ENCODE measurements at regions not wholly inside any gene's neighbourhood (a gene's known extent, or its start where the extent isn't known, plus 50 kb on each side); places are given as distances from the start of the nearest gene placed in this dataset.
"Not testable (repeated sequence)": the region's sequence is repeated elsewhere in the genome, so short reads cannot be mapped to it uniquely, and the experiment has no call there.

DNA sequence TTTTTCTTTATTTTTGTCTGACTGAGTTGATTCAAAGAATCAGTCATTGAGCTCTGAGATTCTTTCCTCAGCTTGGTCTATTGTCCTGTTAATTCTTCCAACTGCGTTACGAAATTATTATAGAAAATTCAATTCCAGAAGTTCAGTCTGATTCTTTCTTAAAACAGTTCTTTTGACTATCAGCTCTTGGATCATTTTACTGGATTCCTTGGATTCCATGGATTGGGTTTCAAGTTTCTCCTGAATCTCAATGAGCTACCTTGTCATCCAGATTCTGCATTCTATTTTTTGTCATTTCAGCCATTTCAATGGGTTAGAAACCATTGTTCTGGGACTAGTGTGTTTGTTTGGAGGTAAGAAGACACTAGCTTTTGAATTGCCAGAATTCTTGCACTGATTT, 169.3 kb downstream of the PCDH20 start:
- TF ChIP-seq POLR2A (IDR thresholded peaks at IDR 0.05): no peak
- TF ChIP-seq, protein P1, sequence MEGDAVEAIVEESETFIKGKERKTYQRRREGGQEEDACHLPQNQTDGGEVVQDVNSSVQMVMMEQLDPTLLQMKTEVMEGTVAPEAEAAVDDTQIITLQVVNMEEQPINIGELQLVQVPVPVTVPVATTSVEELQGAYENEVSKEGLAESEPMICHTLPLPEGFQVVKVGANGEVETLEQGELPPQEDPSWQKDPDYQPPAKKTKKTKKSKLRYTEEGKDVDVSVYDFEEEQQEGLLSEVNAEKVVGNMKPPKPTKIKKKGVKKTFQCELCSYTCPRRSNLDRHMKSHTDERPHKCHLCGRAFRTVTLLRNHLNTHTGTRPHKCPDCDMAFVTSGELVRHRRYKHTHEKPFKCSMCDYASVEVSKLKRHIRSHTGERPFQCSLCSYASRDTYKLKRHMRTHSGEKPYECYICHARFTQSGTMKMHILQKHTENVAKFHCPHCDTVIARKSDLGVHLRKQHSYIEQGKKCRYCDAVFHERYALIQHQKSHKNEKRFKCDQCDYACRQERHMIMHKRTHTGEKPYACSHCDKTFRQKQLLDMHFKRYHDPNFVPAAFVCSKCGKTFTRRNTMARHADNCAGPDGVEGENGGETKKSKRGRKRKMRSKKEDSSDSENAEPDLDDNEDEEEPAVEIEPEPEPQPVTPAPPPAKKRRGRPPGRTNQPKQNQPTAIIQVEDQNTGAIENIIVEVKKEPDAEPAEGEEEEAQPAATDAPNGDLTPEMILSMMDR (IDR thresholded peaks at IDR 0.05): no peak
- no peak for ATAC-seq

DNA sequence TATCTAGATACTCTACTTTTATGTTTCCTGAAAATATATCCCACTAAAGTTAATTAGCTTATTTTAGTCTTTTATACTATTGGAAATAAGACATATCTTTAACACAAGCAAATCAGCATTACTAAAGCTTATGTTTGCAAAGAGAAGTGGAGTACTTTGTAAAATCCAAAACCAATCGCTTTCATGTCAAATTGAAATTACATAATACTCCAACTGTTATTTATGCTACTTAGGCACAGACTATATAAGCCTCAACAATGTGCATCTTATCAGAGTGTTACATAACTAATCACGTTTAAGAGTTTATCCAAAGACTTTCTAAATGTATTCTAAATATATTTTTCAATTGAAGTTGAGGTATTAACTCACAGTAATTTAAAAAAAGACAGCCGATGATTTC, 200.0 kb downstream of the PCDH20 start:
- 52% methylated on average over 3 of the region's 3 CpGs for WGBS (ENCODE audit: insufficient coverage, low coverage, low lambda C conversion rate, missing lambda C conversion rate)
- intact Hi-C loops (cut with DNase I): no loop called here
- no peaks in the 10 kb centered on the region for H3K4me1 ChIP-seq

More for the DNA sequence above, 169.3 kb downstream of the PCDH20 start:
- no peaks in the 10 kb centered on the region for H3K27me3 ChIP-seq
- H3K4me1 ChIP-seq: no peaks in the 10 kb centered on the region
- H3K9me3 ChIP-seq: no peaks in the 10 kb centered on the region
- no peak overlapping the region for H3K4me3 ChIP-seq
- no peaks in the 10 kb centered on the region for H3K36me3 ChIP-seq
- 71% methylated on average over 2 of the region's 2 CpGs for WGBS (ENCODE audit: insufficient coverage, low coverage, low lambda C conversion rate, missing lambda C conversion rate)
- no peak for DNase-seq
- no peak overlapping the region for H3K27ac ChIP-seq
- intact Hi-C loops (cut with DNase I): no loop called here

DNA sequence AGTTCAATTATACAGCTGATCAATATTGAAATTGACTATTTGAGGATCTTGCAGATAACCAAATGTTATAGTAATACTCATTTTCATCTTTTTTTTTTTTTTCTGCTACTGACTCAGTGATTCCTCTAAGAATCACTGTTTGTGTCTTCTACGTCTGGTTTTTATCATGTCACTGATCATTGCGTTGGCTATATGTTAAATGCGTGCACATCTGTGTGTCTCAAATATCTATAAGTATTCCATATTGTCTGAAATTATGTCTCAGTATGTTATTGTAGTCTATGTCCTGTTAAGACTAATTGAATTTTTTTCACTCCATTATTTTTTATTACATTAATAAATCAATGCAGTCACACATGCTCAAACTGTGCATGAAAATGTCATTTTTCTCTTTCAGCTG, 200.5 kb downstream of the PCDH20 start:
- no peak for DNase-seq
- intact Hi-C loops (cut with DNase I): no loop called here
- no peaks in the 10 kb centered on the region for H3K27me3 ChIP-seq
- H3K36me3 ChIP-seq: no peaks in the 10 kb centered on the region
- H3K9me3 ChIP-seq: no peaks in the 10 kb centered on the region
- no peak overlapping the region for H3K4me3 ChIP-seq
- WGBS (ENCODE audit: insufficient coverage, low coverage, low lambda C conversion rate, missing lambda C conversion rate): 53% methylated on average over 3 of the region's 3 CpGs
- H3K4me1 ChIP-seq: no peaks in the 10 kb centered on the region
- TF ChIP-seq, protein P1 (IDR thresholded peaks at IDR 0.05): no peak
- TF ChIP-seq POLR2A (IDR thresholded peaks at IDR 0.05): no peak
- no peak for ATAC-seq
- no peak overlapping the region for H3K27ac ChIP-seq

More for the DNA sequence above, 200.0 kb downstream of the PCDH20 start:
- H3K27me3 ChIP-seq: no peaks in the 10 kb centered on the region
- H3K36me3 ChIP-seq: no peaks in the 10 kb centered on the region
- H3K9me3 ChIP-seq: no peaks in the 10 kb centered on the region
- ATAC-seq: no peak
- DNase-seq: no peak
- H3K27ac ChIP-seq: no peak overlapping the region
- no peak overlapping the region for H3K4me3 ChIP-seq
- TF ChIP-seq, protein P1 (IDR thresholded peaks at IDR 0.05): no peak

DNA sequence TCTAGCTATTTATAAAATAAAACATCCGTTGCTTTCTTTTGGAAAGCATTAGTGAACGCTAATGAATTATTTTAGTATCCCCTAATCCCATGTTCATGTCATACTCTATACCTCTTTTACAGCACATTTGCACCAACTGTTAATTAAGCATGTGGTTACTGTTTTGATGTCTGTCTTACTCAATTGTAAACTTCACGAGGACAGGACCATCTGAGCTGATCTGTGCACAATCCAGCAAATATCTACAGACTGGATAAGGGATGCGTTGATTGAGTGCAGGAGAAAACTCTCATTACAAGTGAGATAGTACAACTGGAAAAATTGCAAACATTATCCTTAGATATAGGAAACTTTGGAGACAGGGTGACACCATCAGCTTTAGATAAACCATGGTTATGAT, 201.1 kb downstream of the PCDH20 start:
- H3K27me3 ChIP-seq: no peaks in the 10 kb centered on the region
- WGBS (ENCODE audit: insufficient coverage, low coverage, low lambda C conversion rate, missing lambda C conversion rate): 53% methylated on average over 4 of the region's 4 CpGs
- no peak overlapping the region for H3K27ac ChIP-seq
- ATAC-seq: no peak
- H3K4me1 ChIP-seq: no peaks in the 10 kb centered on the region
- no peak overlapping the region for H3K4me3 ChIP-seq
- TF ChIP-seq, protein P1 (IDR thresholded peaks at IDR 0.05): no peak
- no peak for TF ChIP-seq POLR2A (IDR thresholded peaks at IDR 0.05)
- intact Hi-C loops (cut with DNase I): no loop called here
- H3K36me3 ChIP-seq: no peaks in the 10 kb centered on the region
- no peaks in the 10 kb centered on the region for H3K9me3 ChIP-seq
- no peak for DNase-seq

DNA sequence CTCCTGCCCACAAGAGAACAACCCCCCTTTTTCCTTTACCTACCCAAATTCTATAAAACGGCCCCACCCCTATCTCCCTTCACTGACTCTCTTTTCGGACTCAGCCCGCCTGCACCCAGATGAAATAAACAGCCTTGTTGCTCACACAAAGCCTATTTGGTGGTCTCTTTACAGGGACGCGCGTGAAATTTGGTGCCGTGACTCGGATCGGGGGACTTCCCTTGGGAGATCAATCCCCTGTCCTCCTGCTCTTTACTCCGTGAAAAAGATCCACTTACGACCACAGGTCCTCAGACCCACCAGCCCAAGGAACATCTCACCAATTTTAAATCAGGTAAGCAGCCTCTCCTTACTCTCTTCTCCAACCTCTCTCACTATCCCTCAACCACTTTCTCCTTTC, 209.8 kb downstream of the PCDH20 start:
- DNase-seq; H3K4me3 ChIP-seq; H3K27me3 ChIP-seq; H3K27ac ChIP-seq; intact Hi-C loops (cut with DNase I); ATAC-seq; H3K36me3 ChIP-seq; H3K4me1 ChIP-seq; H3K9me3 ChIP-seq: not testable (repeated sequence)
- WGBS (ENCODE audit: insufficient coverage, low coverage, low lambda C conversion rate, missing lambda C conversion rate): 69% methylated on average over 8 of the region's 11 CpGs
